ENCODE measurements at regions not wholly inside any gene's neighbourhood (a gene's known extent, or its start where the extent isn't known, plus 50 kb on each side); places are given as distances from the start of the nearest gene placed in this dataset.

- TF ChIP-seq POLR2AphosphoS5 (IDR thresholded peaks at IDR 0.05) = no peak
- no peak for TF ChIP-seq EP300 (IDR thresholded peaks at IDR 0.05; ENCODE audit: low read depth)
- TF ChIP-seq, protein P1, sequence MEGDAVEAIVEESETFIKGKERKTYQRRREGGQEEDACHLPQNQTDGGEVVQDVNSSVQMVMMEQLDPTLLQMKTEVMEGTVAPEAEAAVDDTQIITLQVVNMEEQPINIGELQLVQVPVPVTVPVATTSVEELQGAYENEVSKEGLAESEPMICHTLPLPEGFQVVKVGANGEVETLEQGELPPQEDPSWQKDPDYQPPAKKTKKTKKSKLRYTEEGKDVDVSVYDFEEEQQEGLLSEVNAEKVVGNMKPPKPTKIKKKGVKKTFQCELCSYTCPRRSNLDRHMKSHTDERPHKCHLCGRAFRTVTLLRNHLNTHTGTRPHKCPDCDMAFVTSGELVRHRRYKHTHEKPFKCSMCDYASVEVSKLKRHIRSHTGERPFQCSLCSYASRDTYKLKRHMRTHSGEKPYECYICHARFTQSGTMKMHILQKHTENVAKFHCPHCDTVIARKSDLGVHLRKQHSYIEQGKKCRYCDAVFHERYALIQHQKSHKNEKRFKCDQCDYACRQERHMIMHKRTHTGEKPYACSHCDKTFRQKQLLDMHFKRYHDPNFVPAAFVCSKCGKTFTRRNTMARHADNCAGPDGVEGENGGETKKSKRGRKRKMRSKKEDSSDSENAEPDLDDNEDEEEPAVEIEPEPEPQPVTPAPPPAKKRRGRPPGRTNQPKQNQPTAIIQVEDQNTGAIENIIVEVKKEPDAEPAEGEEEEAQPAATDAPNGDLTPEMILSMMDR (IDR thresholded peaks at IDR 0.05) = no peak
- no peak for TF ChIP-seq POLR2A (IDR thresholded peaks at IDR 0.05)
Measured at GRCh38 chr10:44032216-44032615, 352.7 kb downstream of the CXCL12 start.

Data from transverse colon (tissue), 4 donors.